Right lobe of liver (tissue), 4 donors: ENCODE measurements at regions not wholly inside any gene's neighbourhood (a gene's known extent, or its start where the extent isn't known, plus 50 kb on each side); places are given as distances from the start of the nearest gene placed in this dataset.

Experiments
- POLR2A ChIP-seq: fragments of 450-650 bp; IDR thresholded peaks from one replicate; pipeline ENCODE4 v1.6.1; 2017; ENCODE audit warnings: antibody characterized with exemption, mild to moderate bottlenecking
- TF ChIP-seq, protein P1 (sequence below), 4 donors: fragments of 200-600 bp in 3 of 4; fragments of 450-650 bp in 1 of 4; IDR thresholded peaks; one replicate each; pipeline versions ENCODE4 v1.5.1 to v1.8.0; 2016 to 2022; ENCODE audit warnings: antibody characterized with exemption in 4 of 4, mild to moderate bottlenecking in 2 of 4
- donor health status: DM: no; HTN: no; CAD: no.
- donor health status: DM: no; HTN: no; CAD: no.
- donor health status: DM: no; HTN: yes; CAD: no.

DNA sequence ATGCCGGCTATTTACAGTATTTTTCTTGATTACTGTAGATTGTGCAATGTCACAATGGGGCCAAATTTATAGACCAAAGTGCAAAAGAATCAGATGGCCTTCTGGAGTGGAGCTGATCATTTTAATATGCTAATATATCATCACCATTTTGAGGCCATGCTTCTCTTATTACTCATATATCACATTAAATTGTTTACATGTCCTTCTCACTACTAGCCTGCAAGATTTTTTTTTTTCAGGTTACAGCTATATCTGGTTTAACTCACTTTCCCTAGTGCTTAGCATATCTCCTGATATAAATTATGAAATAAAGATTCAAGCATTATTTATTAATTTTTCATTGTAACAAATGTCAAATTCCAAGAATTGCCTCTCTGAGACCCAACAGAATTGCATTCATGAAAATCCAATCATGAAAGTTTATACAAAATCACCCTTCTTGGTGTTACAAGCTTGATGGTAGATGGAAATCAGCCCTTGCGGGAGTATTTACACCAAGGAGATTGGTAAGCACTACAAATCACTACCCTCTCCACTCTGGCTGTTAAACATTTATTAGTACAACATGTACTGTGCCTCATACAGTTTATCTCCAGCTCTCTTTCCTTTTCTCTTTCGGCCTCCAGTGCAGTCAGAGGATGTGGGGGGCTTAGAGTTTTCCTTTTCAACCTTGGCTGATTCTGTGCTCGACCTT, 703.9 kb downstream of the BRINP1 start:
- TF ChIP-seq POLR2A: no peak
- TF ChIP-seq, protein P1, sequence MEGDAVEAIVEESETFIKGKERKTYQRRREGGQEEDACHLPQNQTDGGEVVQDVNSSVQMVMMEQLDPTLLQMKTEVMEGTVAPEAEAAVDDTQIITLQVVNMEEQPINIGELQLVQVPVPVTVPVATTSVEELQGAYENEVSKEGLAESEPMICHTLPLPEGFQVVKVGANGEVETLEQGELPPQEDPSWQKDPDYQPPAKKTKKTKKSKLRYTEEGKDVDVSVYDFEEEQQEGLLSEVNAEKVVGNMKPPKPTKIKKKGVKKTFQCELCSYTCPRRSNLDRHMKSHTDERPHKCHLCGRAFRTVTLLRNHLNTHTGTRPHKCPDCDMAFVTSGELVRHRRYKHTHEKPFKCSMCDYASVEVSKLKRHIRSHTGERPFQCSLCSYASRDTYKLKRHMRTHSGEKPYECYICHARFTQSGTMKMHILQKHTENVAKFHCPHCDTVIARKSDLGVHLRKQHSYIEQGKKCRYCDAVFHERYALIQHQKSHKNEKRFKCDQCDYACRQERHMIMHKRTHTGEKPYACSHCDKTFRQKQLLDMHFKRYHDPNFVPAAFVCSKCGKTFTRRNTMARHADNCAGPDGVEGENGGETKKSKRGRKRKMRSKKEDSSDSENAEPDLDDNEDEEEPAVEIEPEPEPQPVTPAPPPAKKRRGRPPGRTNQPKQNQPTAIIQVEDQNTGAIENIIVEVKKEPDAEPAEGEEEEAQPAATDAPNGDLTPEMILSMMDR (IDR thresholded peaks at IDR 0.05): no peak
